Aorta (tissue), 5 donors: ENCODE measurements at regions not wholly inside any gene's neighbourhood (a gene's known extent, or its start where the extent isn't known, plus 50 kb on each side); places are given as distances from the start of the nearest gene placed in this dataset.

Source experiments
- ATAC-seq: fragments of 200-7000 bp; cut with Tn5 transposase; one replicate; pipeline ENCODE4 v1.9.1; 2022; ENCODE audit warnings: moderate library complexity; ENCODE audit not compliant: low FRiP score
- DNase-seq, 2 donors: peaks; one replicate each; pipeline ENCODE4 v3.0.0-alpha.2; 2020
- H3K27ac ChIP-seq, 2 donors: one replicate each; pipeline ENCODE4 v1.5.1; 2013; ENCODE audit warnings: low read length in 2 of 2, mild to moderate bottlenecking in 2 of 2, moderate library complexity in 2 of 2, control low read depth in 1 of 2, inconsistent platforms in 1 of 2, low read depth in 1 of 2
- H3K27me3 ChIP-seq, 2 donors: one replicate each; pipeline ENCODE4 v1.6.1; 2013; ENCODE audit warnings: control low read depth in 1 of 2, low read length in 1 of 2, mild to moderate bottlenecking in 1 of 2, moderate library complexity in 1 of 2; ENCODE audit not compliant: insufficient read depth in 2 of 2, control insufficient read depth in 1 of 2
- H3K36me3 ChIP-seq, 2 donors: one replicate each; pipeline ENCODE4 v1.6.1; 2013; ENCODE audit warnings: control low read depth in 1 of 2, low read length in 1 of 2, mild to moderate bottlenecking in 1 of 2; ENCODE audit not compliant: insufficient read depth in 2 of 2, control insufficient read depth in 1 of 2
- H3K4me1 ChIP-seq, 2 donors: one replicate each; pipeline ENCODE4 v1.6.1; 2013; ENCODE audit warnings: low read length in 2 of 2, control low read depth in 1 of 2, mild to moderate bottlenecking in 1 of 2, moderate library complexity in 1 of 2; ENCODE audit not compliant: insufficient read depth in 2 of 2, control insufficient read depth in 1 of 2
- H3K4me3 ChIP-seq, 2 donors: one replicate each; pipeline ENCODE4 v1.5.1; 2013; ENCODE audit warnings: low read length in 2 of 2, control low read depth in 1 of 2, mild to moderate bottlenecking in 1 of 2
- H3K9me3 ChIP-seq: one replicate; pipeline ENCODE4 v1.6.1; 2013; ENCODE audit warnings: mild to moderate bottlenecking, low read length; ENCODE audit not compliant: control insufficient read depth
- WGBS, 2 donors: extraction: QIAGEN DNeasy Blood & Tissue Kit; methylation state at CpG; one replicate each; pipeline ENCODE4 v1.1.7; 2013; 5-methylcytosine and 5-hydroxymethylcytosine counted together
- intact Hi-C, 2 donors: fragments of 100-400 bp; cut with DNase I; formaldehyde crosslinking; loops; one replicate each; pipeline versions ENCODE4 v1.14.2 to v1.15.0; 2022
- donor health status: healthy with polysubstance abuse.
- donor health status: Bipolar disorder and iron deficiency.
- donor health status: DM: no; HTN: no; CAD: no.
- donor health status: DM: no; HTN: no; CAD: no.
- donor health status: DM: yes; HTN: yes; CAD: no.

- Histone ChIP-seq H3K4me1 (no peaks in the 10 kb centered on the region), H3K36me3 (no peaks in the 10 kb centered on the region), H3K4me3 (no peak overlapping the region), H3K27me3 (no peaks in the 10 kb centered on the region), H3K9me3 (no peaks in the 10 kb centered on the region), H3K27ac (no peak overlapping the region)
- WGBS, 2 donors = 65 to 82% methylated on average over 5 of the region's 5 CpGs
- DNase-seq (no peak), ATAC-seq (no peak)
- intact Hi-C loops = no loop called here
Measured at GRCh38 chr2:64323197-64323596, 130.8 kb upstream of the LGALSL start.

GRCh38 chr2:64324746-64325410 lies 129.1 kb upstream of the LGALSL start:
- intact Hi-C loops = no loop called here
- no peaks in the 10 kb centered on the region for H3K9me3 ChIP-seq
- 90 to 92% methylated on average over 10 of the region's 10 CpGs for WGBS, 2 donors

GRCh38 chr2:64325477-64325851 lies 128.5 kb upstream of the LGALSL start:
- Histone ChIP-seq H3K4me3 (no peak overlapping the region), H3K4me1 (no peaks in the 10 kb centered on the region), H3K36me3 (no peaks in the 10 kb centered on the region), H3K27ac (no peak overlapping the region), H3K9me3 (no peaks in the 10 kb centered on the region), H3K27me3 (no peaks in the 10 kb centered on the region)
- DNase-seq (no peak), ATAC-seq (no peak)
- intact Hi-C loops = no loop called here

More at GRCh38 chr2:64324746-64325410, 129.1 kb upstream of the LGALSL start:
- Histone ChIP-seq H3K27me3 (no peaks in the 10 kb centered on the region), H3K27ac (no peak overlapping the region), H3K4me1 (no peaks in the 10 kb centered on the region), H3K4me3 (no peak overlapping the region), H3K36me3 (no peaks in the 10 kb centered on the region)
- DNase-seq (no peak), ATAC-seq (no peak)

DNA sequence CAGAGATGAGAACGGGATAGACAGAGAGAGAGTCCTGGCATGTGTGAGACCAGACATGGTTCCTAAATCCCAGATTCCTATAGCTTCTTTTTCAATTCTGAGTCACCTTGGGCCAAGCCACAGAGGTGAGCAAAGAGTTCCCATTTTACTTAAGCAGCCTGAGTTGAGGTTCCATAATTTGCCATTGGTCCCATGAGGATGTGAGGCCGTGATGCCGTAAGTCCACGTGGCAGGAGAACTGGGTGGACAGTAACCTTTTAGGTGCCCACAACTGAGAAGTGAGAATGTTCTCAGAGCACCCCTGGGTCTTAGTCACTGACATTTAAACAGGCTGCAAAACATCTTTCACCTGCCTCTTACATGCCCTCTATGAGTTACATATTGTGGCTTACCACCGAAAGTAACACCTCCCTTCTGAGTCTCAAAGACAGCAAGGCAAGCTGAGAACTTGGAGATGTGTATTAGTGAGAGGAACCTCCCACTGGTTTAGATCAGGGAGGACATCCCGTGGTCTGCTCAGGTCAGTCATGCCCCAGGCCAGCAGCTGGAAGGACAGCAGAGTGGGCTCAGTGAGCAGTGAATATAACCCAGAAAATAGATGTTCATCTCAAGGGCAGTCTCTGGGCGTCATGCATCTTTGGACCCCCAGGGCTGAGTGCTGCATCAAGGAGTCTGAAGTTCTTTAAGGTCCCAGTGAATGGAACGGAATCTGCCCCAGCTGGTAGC lies 127.9 kb upstream of the LGALSL start:
- Histone ChIP-seq H3K27me3 (no peaks in the 10 kb centered on the region), H3K4me3 (no peak overlapping the region), H3K36me3 (no peaks in the 10 kb centered on the region), H3K27ac (no peak overlapping the region), H3K9me3 (no peaks in the 10 kb centered on the region), H3K4me1 (no peaks in the 10 kb centered on the region)
- DNase-seq = no peak
- ATAC-seq = no peak
- intact Hi-C loops = loop anchor here in 1 of 2 donors (2.0 kb wide), 1 partner anchor 179 kb away; no protein-coding TSS in a partner anchor
- WGBS, 2 donors = 94 to 96% methylated on average over 8 of the region's 8 CpGs

DNA sequence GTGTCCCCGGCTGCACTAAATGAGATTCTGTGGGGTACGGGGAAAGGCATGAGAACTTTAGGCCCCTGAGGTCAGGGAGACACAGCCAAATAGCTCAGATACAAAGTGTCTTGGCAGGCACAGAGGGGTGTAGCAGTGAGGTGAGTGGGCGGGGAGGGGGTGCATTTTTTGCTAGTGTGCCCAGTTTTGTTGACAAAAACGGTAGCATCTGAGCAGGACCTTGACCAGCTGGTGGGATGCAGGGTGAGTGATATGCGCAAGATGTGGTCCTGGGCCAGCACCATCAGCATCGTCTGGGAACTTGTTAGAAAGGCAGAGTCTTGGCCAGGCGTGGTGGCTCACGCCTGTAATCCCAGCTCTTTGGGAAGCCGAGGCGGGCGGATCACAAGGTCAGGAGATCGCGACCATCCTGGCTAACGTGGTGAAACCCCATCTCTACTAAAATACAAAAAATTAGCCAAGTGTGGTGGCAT lies 127.3 kb upstream of the LGALSL start:
- 92 to 94% methylated on average over 11 to 14 of the region's 14 CpGs for WGBS, 2 donors
- ATAC-seq (no peak), DNase-seq (no peak)
- no peak overlapping the region for H3K27ac ChIP-seq
- intact Hi-C loops = loop anchor here in 1 of 2 donors (2.0 kb wide), 1 partner anchor 180 kb away; no protein-coding TSS in a partner anchor
- no peaks in the 10 kb centered on the region for H3K36me3 ChIP-seq
- no peaks in the 10 kb centered on the region for H3K4me1 ChIP-seq
- no peaks in the 10 kb centered on the region for H3K27me3 ChIP-seq
- H3K9me3 ChIP-seq = no peaks in the 10 kb centered on the region
- H3K4me3 ChIP-seq = no peak overlapping the region

GRCh38 chr2:64327129-64327509 lies 126.8 kb upstream of the LGALSL start:
- 78 to 85% methylated on average over 5 of the region's 5 CpGs for WGBS, 2 donors
- Histone ChIP-seq H3K4me1 (no peaks in the 10 kb centered on the region), H3K27me3 (no peaks in the 10 kb centered on the region), H3K4me3 (no peak overlapping the region), H3K9me3 (no peaks in the 10 kb centered on the region), H3K27ac (no peak overlapping the region), H3K36me3 (no peaks in the 10 kb centered on the region)
- intact Hi-C loops = loop anchor here in 1 of 2 donors (2.0 kb wide), 1 partner anchor 180 kb away; no protein-coding TSS in a partner anchor
- ATAC-seq (no peak), DNase-seq (no peak)

- WGBS, 2 donors = 37 to 47% methylated on average over 16 of the region's 16 CpGs
- Histone ChIP-seq H3K27ac (peak overlapping the region in 1 of 2 donors; percentile 26), H3K9me3 (no peaks in the 10 kb centered on the region), H3K36me3 (no peaks in the 10 kb centered on the region), H3K4me1 (no peaks in the 10 kb centered on the region), H3K4me3 (no peak overlapping the region), H3K27me3 (no peaks in the 10 kb centered on the region)
- ATAC-seq = no peak
- DNase-seq = peak; percentile 79 to 81
- intact Hi-C loops = loop anchor here (1.0 to 2.0 kb wide), 3 partner anchors 181 to 277 kb away; no protein-coding TSS in a partner anchor
Measured at GRCh38 chr2:64327510-64328414, 126.2 kb upstream of the LGALSL start.

GRCh38 chr2:64328415-64328722 lies 125.6 kb upstream of the LGALSL start:
- no peaks in the 10 kb centered on the region for H3K36me3 ChIP-seq
- H3K9me3 ChIP-seq = no peaks in the 10 kb centered on the region
- DNase-seq (no peak), ATAC-seq (no peak)
- intact Hi-C loops = loop anchor here (1.0 to 2.0 kb wide), 2 partner anchors 278 kb away; no protein-coding TSS in a partner anchor
- H3K27me3 ChIP-seq = no peaks in the 10 kb centered on the region
- WGBS, 2 donors = 39 to 54% methylated on average over 8 of the region's 8 CpGs
- H3K4me3 ChIP-seq = no peak overlapping the region
- H3K4me1 ChIP-seq = no peaks in the 10 kb centered on the region
- peak overlapping the region in 1 of 2 donors; percentile 26 for H3K27ac ChIP-seq
